Duodenal mucosa (tissue), 2 donors: ENCODE measurements at regions not wholly inside any gene's neighbourhood (a gene's known extent, or its start where the extent isn't known, plus 50 kb on each side); places are given as distances from the start of the nearest gene placed in this dataset.
"Not testable (repeated sequence)": the region's sequence is repeated elsewhere in the genome, so short reads cannot be mapped to it uniquely, and the experiment has no call there.

Source experiments
- H3K27ac ChIP-seq: one replicate; pipeline ENCODE4 v1.7.0; 2013; ENCODE audit warnings: low read depth, low read length
- H3K27me3 ChIP-seq, 2 donors: one replicate each; pipeline ENCODE4 v1.7.0; 2013; ENCODE audit warnings: low read length in 2 of 2, control low read depth in 1 of 2; ENCODE audit not compliant: insufficient read depth in 2 of 2, control insufficient read depth in 1 of 2
- H3K36me3 ChIP-seq, 2 donors: one replicate each; pipeline ENCODE4 v1.7.0; 2013; ENCODE audit warnings: low read length in 2 of 2, control low read depth in 1 of 2; ENCODE audit not compliant: insufficient read depth in 2 of 2, control insufficient read depth in 1 of 2
- H3K4me1 ChIP-seq, 2 donors: one replicate each; pipeline ENCODE4 v1.7.0; 2013; ENCODE audit warnings: low read length in 2 of 2, control low read depth in 1 of 2; ENCODE audit not compliant: insufficient read depth in 2 of 2, control insufficient read depth in 1 of 2
- H3K4me3 ChIP-seq, 2 donors: one replicate each; pipeline ENCODE4 v1.7.0; 2013; ENCODE audit warnings: low read length in 2 of 2, low read depth in 1 of 2
- H3K9ac ChIP-seq, 2 donors: one replicate each; pipeline ENCODE4 v1.7.0; 2013; ENCODE audit warnings: low read length in 2 of 2, low read depth in 1 of 2
- H3K9me3 ChIP-seq, 2 donors: one replicate each; pipeline ENCODE4 v1.7.0; 2013; ENCODE audit warnings: low read length in 2 of 2, control low read depth in 1 of 2; ENCODE audit not compliant: control insufficient read depth in 1 of 2

DNA sequence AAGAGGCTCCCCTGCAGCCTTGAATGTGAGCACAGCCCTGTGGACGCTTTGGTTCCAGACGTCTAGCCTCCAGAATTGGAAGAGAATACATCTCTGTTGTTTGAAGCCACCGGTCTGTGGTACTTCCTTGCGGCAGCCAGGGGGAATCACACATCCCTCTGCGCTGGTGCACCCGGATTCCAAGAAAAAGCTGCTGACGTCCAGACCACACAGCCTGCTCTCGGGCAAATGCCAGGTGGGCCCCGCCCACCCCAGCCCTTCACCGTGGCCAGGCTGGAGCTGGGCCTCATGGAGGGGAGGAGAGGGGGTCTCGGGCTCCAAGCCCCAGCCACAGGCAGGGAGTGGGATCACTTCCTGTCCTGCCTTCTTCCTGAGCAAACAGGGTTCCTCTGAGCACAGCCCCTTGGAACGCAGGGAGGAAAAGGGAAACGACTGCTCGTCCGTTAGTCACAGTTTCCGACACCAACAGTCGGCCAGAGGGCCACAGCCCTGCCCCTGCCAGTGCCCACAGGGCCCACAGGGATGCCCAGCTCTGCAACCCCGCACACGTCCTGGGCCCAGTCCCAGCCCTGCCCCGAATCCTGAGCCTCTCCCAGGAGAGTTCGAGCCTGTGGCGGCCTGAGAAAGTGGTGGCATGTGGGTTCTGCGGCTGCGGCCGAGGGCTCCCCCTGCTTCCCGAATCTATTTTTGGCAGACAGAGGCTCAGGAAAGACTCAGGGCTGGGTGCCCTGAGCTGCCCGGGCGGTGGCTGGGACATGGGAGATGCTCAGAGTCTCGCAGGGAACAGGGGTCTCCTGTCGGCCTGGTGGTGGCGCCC lies 85.3 kb downstream of the RFLNA start:
- peaks cover 27 to 33% of the 10 kb centered on the region in 2 donors for H3K4me1 ChIP-seq
- H3K9ac ChIP-seq: no peak overlapping the region
- peaks cover 27 to 57% of the 10 kb centered on the region in 2 donors for H3K36me3 ChIP-seq
- H3K27ac ChIP-seq: peak overlapping the region; percentile 74
- no peak overlapping the region for H3K4me3 ChIP-seq
- H3K27me3 ChIP-seq: no peaks in the 10 kb centered on the region
- H3K9me3 ChIP-seq: no peaks in the 10 kb centered on the region

DNA sequence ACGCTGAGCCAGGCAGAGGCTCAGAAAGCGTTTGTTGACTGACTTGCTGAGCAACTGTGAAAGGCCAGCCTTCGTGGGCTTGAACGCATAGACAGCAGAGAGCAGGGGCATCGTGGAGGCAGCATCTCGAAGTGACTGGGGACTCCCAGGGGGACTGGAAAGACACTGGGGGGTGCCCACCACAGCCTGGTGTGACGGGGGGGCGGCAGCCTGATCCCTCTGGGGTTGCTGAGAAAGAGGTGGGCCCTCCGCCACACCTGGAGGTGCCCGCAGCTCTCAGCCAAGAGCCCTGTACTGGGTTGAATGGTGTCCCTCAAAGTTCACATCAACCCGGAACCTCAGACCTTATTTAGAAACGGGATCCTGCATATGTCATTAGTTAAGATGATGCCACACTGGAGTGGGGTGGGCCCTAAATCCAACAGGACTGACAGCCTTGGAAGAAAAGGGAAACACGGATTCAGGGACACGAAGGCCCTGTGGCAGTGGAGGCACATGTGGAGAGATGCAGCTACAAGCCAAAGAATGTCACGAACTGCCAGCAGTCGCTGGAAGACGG lies 84.6 kb downstream of the RFLNA start:
- H3K9me3 ChIP-seq: no peaks in the 10 kb centered on the region
- peak overlapping the region; percentile 74 for H3K27ac ChIP-seq
- peaks cover 27 to 33% of the 10 kb centered on the region in 2 donors for H3K4me1 ChIP-seq
- peaks cover 21 to 54% of the 10 kb centered on the region in 2 donors for H3K36me3 ChIP-seq
- no peak overlapping the region for H3K9ac ChIP-seq
- H3K4me3 ChIP-seq: no peak overlapping the region
- H3K27me3 ChIP-seq: no peaks in the 10 kb centered on the region

DNA sequence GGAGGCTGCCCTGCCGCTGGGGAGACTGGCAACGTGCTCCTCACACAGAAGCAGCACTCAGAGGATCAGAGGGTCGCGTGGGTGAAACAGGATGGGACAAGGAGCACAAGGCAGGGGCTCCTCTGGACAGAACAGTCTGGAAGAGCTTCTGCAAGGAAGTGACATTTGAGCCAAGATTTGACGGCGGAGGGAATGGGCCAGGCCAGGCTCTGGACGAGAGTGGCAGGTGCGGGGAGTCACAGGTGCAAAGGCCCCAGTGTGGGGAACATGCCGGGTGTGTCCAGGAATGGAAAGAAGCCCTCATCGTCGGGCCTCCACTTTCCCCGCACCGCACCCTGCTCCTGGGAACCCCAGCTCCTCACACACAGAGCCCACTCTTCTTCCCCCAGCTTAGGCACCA lies 84.0 kb downstream of the RFLNA start:
- Histone ChIP-seq H3K4me3 (no peak overlapping the region), H3K36me3 (peaks cover 19 to 52% of the 10 kb centered on the region in 2 donors), H3K27ac (no peak overlapping the region), H3K4me1 (peaks cover 27 to 33% of the 10 kb centered on the region in 2 donors), H3K9me3 (no peaks in the 10 kb centered on the region), H3K9ac (no peak overlapping the region), H3K27me3 (no peaks in the 10 kb centered on the region)

DNA sequence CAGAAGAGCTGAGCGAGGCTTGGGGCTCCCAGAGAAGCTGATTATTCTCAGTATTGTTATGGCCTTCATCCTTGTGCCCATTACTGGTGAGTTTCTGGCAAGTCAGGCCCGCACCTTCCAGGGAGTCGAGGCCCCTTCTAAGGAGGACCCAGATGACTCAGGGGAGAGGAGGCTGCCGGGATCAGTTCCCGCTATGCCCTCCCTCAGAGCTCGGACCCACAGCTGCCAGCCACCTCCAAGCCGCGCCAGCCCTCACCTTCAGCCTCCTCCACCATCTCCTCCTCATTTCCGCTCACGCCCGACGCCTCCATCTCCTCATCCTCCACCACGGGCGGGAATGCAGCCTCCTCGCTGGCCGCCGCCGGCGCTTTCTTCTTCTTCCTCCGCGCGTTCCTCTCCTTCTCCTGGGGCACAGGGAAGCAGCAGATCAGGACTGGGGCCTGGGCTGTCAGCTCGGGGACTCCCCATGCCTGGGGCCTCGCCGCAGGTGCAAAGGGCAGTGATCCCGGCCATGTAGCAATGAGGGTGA lies 83.2 kb downstream of the RFLNA start:
- Histone ChIP-seq H3K36me3 (peaks cover 16 to 45% of the 10 kb centered on the region in 2 donors), H3K9ac (no peak overlapping the region), H3K4me1 (peaks cover 27 to 33% of the 10 kb centered on the region in 2 donors), H3K9me3 (no peaks in the 10 kb centered on the region), H3K27ac (no peak overlapping the region), H3K4me3 (no peak overlapping the region), H3K27me3 (no peaks in the 10 kb centered on the region)

DNA sequence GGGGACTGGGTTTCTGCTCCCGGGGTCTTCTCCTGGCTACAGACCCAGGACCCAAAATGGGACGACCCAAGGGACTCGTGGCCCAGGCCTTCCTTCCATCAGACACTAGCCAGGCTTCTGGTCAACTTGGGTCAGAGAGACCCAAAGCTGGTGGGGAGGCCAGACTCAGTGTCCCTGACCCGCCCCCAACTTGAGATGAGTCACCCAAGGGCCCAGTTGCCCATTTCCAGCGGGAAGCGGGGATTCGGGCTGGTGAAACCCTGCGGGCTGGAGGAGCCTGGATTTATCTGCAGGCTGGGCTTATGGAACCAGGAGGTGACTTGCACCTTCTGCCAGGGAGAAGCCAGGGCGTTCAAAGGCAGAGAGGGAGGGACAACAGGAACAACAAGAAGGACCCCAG lies 81.5 kb downstream of the RFLNA start:
- peaks cover 15 to 20% of the 10 kb centered on the region in 2 donors for H3K4me1 ChIP-seq
- no peak overlapping the region for H3K4me3 ChIP-seq
- H3K27me3 ChIP-seq: no peaks in the 10 kb centered on the region
- H3K36me3 ChIP-seq: peaks cover 20 to 58% of the 10 kb centered on the region in 2 donors
- no peak overlapping the region for H3K27ac ChIP-seq
- no peaks in the 10 kb centered on the region for H3K9me3 ChIP-seq
- no peak overlapping the region for H3K9ac ChIP-seq

DNA sequence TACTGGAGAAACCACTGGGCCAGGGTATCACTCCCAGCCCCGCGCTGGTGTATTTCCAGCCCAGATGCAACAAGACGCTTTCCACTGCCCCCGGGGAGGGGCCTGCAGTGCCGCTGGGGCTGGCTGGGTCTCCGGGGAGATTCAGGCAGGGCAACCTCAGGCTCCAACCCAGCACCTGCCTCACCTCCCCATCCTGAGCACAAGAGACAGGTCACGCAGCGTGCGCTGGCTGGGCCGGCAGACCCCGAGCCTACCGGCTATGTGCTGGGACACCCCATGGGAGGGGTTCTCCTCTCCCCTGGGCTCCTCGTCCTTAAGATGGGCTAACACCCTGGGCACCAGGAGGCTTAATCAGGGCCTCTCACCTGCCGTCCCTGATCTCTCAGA lies 80.9 kb downstream of the RFLNA start:
- Histone ChIP-seq H3K4me3 (no peak overlapping the region), H3K36me3 (peaks cover 20 to 64% of the 10 kb centered on the region in 2 donors), H3K9ac (no peak overlapping the region), H3K9me3 (no peaks in the 10 kb centered on the region), H3K27ac (no peak overlapping the region), H3K4me1 (peaks cover 8 to 14% of the 10 kb centered on the region in 2 donors), H3K27me3 (no peaks in the 10 kb centered on the region)

DNA sequence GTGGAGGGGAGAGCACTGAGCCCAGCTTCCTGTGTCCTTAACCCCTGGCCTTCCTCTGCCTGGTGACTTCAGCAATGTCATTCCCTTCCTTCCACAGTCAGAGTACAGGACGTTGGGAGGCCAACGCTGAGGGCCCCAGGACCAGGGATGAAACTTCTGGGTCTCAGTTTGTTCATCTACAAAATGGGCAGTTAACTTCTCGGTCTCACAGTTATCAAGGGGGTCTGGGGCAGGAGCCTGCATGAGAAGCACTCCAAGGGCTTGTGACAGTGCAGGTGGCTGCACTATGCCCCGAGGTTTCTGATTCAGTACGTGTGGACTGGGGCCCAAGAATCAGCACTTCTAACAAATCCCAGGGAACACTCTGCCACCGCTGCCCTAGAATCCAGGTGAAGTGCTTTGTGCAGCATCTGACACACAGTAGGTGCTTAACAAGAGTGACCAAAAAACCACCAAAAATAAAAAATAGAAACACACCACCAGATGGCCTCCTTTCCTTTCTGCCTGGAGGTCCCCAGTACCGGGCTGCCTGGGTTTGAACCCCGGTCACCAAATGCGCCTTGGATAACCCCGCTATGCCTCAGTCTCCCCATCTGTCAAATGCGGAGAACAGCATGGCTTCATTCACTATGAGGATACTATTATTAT lies 80.4 kb downstream of the RFLNA start:
- Histone ChIP-seq H3K4me3 (no peak overlapping the region), H3K27ac (no peak overlapping the region), H3K9me3 (no peaks in the 10 kb centered on the region), H3K9ac (no peak overlapping the region), H3K36me3 (peaks cover 20 to 64% of the 10 kb centered on the region in 2 donors), H3K4me1 (peaks cover 9 to 12% of the 10 kb centered on the region in 2 donors), H3K27me3 (no peaks in the 10 kb centered on the region)

DNA sequence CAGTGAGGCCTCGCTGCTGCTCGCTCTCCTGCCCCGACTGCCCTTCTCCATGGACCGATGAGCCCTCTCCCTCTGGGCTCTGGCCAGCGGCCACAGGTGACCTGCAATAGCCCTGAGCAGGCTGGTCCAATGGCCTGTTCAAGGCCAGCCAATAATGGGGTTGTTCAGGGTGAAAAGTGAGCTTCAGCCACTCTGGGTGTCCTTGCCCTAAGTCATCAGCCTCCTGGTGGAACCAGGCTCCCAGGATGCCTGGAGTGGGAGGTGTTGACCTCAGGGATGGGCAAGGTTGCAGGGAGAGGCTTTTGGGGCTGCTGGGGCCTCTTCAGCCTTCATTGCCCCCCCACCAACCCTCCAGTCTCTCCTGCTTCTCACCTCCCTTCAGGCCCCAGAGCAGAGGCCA lies 79.7 kb downstream of the RFLNA start:
- H3K4me3 ChIP-seq: no peak overlapping the region
- no peak overlapping the region for H3K27ac ChIP-seq
- no peaks in the 10 kb centered on the region for H3K27me3 ChIP-seq
- H3K9ac ChIP-seq: no peak overlapping the region
- H3K4me1 ChIP-seq: peaks cover 12 to 13% of the 10 kb centered on the region in 2 donors
- H3K9me3 ChIP-seq: no peaks in the 10 kb centered on the region
- peaks cover 20 to 60% of the 10 kb centered on the region in 2 donors for H3K36me3 ChIP-seq

DNA sequence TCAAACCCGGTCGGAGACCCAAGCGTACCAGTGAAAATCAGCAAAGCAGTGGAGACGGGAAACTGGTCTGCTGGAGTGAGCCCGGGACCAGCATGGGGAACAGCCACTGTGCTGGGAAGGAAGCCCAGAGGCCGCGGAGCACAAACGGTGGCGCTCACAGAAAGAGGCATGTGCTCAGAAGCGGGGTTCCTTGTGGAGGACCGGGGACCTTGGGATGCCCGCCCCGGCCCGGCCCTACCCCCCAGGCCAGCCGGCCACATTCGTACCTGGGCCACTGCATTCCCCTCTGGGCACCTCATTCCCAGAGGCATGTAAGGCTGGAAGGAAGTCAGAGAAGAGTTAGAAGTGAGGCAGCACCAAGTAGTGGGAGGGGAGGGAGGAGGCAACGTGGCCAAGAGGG lies 79.3 kb downstream of the RFLNA start:
- H3K36me3 ChIP-seq: peaks cover 20 to 55% of the 10 kb centered on the region in 2 donors
- no peak overlapping the region for H3K27ac ChIP-seq
- no peak overlapping the region for H3K9ac ChIP-seq
- H3K4me1 ChIP-seq: peaks cover 12 to 14% of the 10 kb centered on the region in 2 donors
- no peak overlapping the region for H3K4me3 ChIP-seq
- no peaks in the 10 kb centered on the region for H3K9me3 ChIP-seq
- no peaks in the 10 kb centered on the region for H3K27me3 ChIP-seq

DNA sequence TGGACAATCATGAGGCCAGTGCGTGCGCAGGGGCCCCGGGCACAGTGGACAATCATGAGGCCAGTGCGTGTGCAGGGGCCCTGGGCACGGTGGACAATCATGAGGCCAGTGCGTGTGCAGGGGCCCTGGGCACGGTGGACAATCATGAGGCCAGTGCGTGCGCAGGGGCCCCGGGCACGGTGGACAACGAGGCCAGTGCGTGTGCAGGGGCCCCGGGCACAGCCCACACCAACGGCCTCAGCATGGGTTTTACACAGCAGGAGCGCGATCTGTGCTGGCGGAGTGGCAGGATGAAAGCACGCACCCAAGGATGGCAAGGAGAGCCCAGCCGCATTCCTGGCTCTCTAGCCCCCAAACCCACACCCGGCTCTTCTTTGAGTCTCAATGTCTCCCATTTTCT lies 78.8 kb downstream of the RFLNA start:
- H3K27me3 ChIP-seq, H3K27ac ChIP-seq, H3K9me3 ChIP-seq, H3K9ac ChIP-seq, H3K4me3 ChIP-seq: not testable (repeated sequence)
- Histone ChIP-seq H3K4me1 (peaks cover 17 to 18% of the 10 kb centered on the region in 2 donors), H3K36me3 (peaks cover 16 to 51% of the 10 kb centered on the region in 2 donors)
